Neural progenitor cell (in vitro differentiated cells): ENCODE measurements at regions not wholly inside any gene's neighbourhood (a gene's known extent, or its start where the extent isn't known, plus 50 kb on each side); places are given as distances from the start of the nearest gene placed in this dataset.

ENCODE experiments used
- DNase-seq: peaks from one replicate; pipeline ENCODE4 v3.0.0-alpha.2; 2016; ENCODE audit warnings: low spot score
- H2AFZ ChIP-seq: fragments of 200-600 bp; sonication (generic); replicated peaks from 2 replicates; pipeline ENCODE4 v1.6.1; 2016; ENCODE audit warnings: antibody characterized with exemption
- H3F3A ChIP-seq: fragments of 200-600 bp; sonication (generic); 2 replicates; pipeline ENCODE4 v1.6.1; 2016; ENCODE audit warnings: antibody characterized with exemption, low read depth
- H3K27ac ChIP-seq: fragments of 200-600 bp; sonication (generic); 2 replicates; pipeline ENCODE4 v1.5.1; 2016; ENCODE audit warnings: mild to moderate bottlenecking
- H3K27me3 ChIP-seq: fragments of 200-600 bp; sonication (generic); 2 replicates; pipeline ENCODE4 v1.6.1; 2016; ENCODE audit warnings: mild to moderate bottlenecking, moderate library complexity
- H3K36me3 ChIP-seq: fragments of 200-600 bp; sonication (generic); 2 replicates; pipeline ENCODE4 v1.5.1; 2016
- H3K4me1 ChIP-seq: fragments of 200-600 bp; sonication (generic); 2 replicates; pipeline ENCODE4 v1.6.1; 2016; ENCODE audit warnings: mixed run types
- H3K4me2 ChIP-seq: fragments of 200-600 bp; sonication (generic); 2 replicates; pipeline ENCODE4 v1.6.1; 2016
- H3K4me3 ChIP-seq: fragments of 200-600 bp; sonication (generic); 2 replicates; pipeline ENCODE4 v1.5.1; 2016
- H3K79me2 ChIP-seq: fragments of 200-600 bp; sonication (generic); 2 replicates; pipeline ENCODE4 v1.6.1; 2016; ENCODE audit warnings: low read depth
- H3K9ac ChIP-seq: fragments of 200-600 bp; sonication (generic); 2 replicates; pipeline ENCODE4 v1.6.1; 2016
- H3K9me3 ChIP-seq: fragments of 200-600 bp; sonication (generic); 2 replicates; pipeline ENCODE4 v1.5.1; 2016; ENCODE audit warnings: low read depth
- H4K20me1 ChIP-seq: fragments of 200-600 bp; sonication (generic); 2 replicates; pipeline ENCODE4 v1.6.1; 2016; ENCODE audit warnings: low read depth
- H3K27ac Mint-ChIP-seq: 3 replicates; pipeline ENCODE4 v1.8.0; 2021; ENCODE audit warnings: mixed read lengths
- H3K27me3 Mint-ChIP-seq: 2 replicates; pipeline ENCODE4 v1.8.0; 2022; ENCODE audit warnings: low read depth, mild to moderate bottlenecking, inconsistent platforms, moderate library complexity, mixed read lengths; ENCODE audit not compliant: insufficient read depth
- H3K36me3 Mint-ChIP-seq: 3 replicates; pipeline ENCODE4 v1.8.0; 2021; ENCODE audit warnings: mixed read lengths
- H3K4me1 Mint-ChIP-seq: 3 replicates; pipeline ENCODE4 v1.8.0; 2021; ENCODE audit warnings: mixed read lengths
- H3K4me3 Mint-ChIP-seq: 3 replicates; pipeline ENCODE4 v1.8.0; 2021; ENCODE audit warnings: mild to moderate bottlenecking, moderate library complexity, mixed read lengths
- H3K9me3 Mint-ChIP-seq: 3 replicates; pipeline ENCODE4 v1.8.0; 2020; ENCODE audit warnings: mixed read lengths
- EZH2 ChIP-seq: fragments of 200-600 bp; sonication (generic); IDR thresholded peaks from 2 replicates; pipeline ENCODE4 v1.6.1; 2017; ENCODE audit warnings: antibody characterized with exemption, mild to moderate bottlenecking, moderate library complexity
- EZH2phosphoT487 ChIP-seq: fragments of 200-600 bp; sonication (generic); IDR thresholded peaks from 2 replicates; pipeline ENCODE4 v1.6.1; 2017; ENCODE audit warnings: antibody characterized with exemption
- TF ChIP-seq, protein P1 (sequence below): fragments of 200-600 bp; sonication (generic); IDR thresholded peaks from 2 replicates; pipeline ENCODE4 v1.5.1; 2017; ENCODE audit warnings: antibody characterized with exemption, mild to moderate bottlenecking

DNA sequence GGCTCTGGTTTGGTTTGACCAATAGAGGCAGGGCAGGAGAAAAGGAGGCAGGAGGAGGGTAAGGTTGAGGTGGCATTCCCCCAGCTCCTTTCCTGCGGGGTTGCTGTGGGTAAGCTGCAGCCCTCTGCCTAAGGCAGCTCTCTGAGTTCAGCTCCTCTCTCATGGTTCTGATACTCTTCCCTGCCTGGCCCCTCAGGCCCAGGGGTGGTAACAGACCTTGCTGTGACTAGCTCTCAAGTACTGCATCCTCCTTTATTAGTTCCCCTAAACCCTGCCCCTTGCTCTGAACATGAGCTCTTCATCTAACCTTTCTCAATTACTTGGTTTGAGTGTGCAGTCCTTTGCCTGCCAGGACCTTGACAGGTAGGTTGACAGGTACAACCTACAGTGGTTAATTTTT, 205.5 kb downstream of the SLC4A3 start:
- H3K4me1 ChIP-seq, result no peaks in the 10 kb centered on the region
- H3K79me2 ChIP-seq, result no peaks in the 10 kb centered on the region
- H3K27me3 ChIP-seq, result no peaks in the 10 kb centered on the region
- no peak overlapping the region for H3K27ac ChIP-seq
- no peak overlapping the region for H3K9ac ChIP-seq
- no peaks in the 10 kb centered on the region for H3K9me3 ChIP-seq
- Mint-ChIP-seq H3K4me1 (no peaks in the 10 kb centered on the region), H3K27ac (no peak overlapping the region), H3K27me3 (peaks cover 5% of the 10 kb centered on the region), H3K36me3 (no peaks in the 10 kb centered on the region), H3K9me3 (no peaks in the 10 kb centered on the region), H3K4me3 (no peak overlapping the region)
- no peak overlapping the region for H2AFZ ChIP-seq
- no peak for DNase-seq
- no peaks in the 10 kb centered on the region for H4K20me1 ChIP-seq
- no peaks in the 10 kb centered on the region for H3K36me3 ChIP-seq
- no peaks in the 10 kb centered on the region for H3F3A ChIP-seq
- TF ChIP-seq, protein P1, sequence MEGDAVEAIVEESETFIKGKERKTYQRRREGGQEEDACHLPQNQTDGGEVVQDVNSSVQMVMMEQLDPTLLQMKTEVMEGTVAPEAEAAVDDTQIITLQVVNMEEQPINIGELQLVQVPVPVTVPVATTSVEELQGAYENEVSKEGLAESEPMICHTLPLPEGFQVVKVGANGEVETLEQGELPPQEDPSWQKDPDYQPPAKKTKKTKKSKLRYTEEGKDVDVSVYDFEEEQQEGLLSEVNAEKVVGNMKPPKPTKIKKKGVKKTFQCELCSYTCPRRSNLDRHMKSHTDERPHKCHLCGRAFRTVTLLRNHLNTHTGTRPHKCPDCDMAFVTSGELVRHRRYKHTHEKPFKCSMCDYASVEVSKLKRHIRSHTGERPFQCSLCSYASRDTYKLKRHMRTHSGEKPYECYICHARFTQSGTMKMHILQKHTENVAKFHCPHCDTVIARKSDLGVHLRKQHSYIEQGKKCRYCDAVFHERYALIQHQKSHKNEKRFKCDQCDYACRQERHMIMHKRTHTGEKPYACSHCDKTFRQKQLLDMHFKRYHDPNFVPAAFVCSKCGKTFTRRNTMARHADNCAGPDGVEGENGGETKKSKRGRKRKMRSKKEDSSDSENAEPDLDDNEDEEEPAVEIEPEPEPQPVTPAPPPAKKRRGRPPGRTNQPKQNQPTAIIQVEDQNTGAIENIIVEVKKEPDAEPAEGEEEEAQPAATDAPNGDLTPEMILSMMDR, result no peak
- TF ChIP-seq EZH2phosphoT487 (no peak), EZH2 (no peak)
- no peak overlapping the region for H3K4me2 ChIP-seq
- H3K4me3 ChIP-seq, result no peak overlapping the region

- Histone ChIP-seq H3K79me2 (no peaks in the 10 kb centered on the region), H3F3A (no peaks in the 10 kb centered on the region), H2AFZ (no peak overlapping the region), H3K9me3 (no peaks in the 10 kb centered on the region), H3K27me3 (no peaks in the 10 kb centered on the region), H4K20me1 (no peaks in the 10 kb centered on the region), H3K27ac (no peak overlapping the region), H3K4me2 (no peak overlapping the region), H3K36me3 (no peaks in the 10 kb centered on the region), H3K4me3 (no peak overlapping the region), H3K4me1 (no peaks in the 10 kb centered on the region), H3K9ac (no peak overlapping the region)
- Mint-ChIP-seq H3K4me3 (no peak overlapping the region), H3K36me3 (no peaks in the 10 kb centered on the region), H3K27me3 (peaks cover 4% of the 10 kb centered on the region), H3K27ac (no peak overlapping the region), H3K9me3 (no peaks in the 10 kb centered on the region), H3K4me1 (no peaks in the 10 kb centered on the region)
- no peak for DNase-seq
- TF ChIP-seq EZH2 (no peak), EZH2phosphoT487 (no peak)
- TF ChIP-seq, protein P1, result no peak
Measured at GRCh38 chr2:219835493-219835892, 208.1 kb downstream of the SLC4A3 start.

- Histone ChIP-seq H3K4me1 (no peaks in the 10 kb centered on the region), H4K20me1 (no peaks in the 10 kb centered on the region), H2AFZ (no peak overlapping the region), H3K27ac (no peak overlapping the region), H3K4me2 (no peak overlapping the region), H3K9me3 (no peaks in the 10 kb centered on the region), H3K79me2 (no peaks in the 10 kb centered on the region), H3K9ac (no peak overlapping the region), H3K4me3 (no peak overlapping the region), H3F3A (no peaks in the 10 kb centered on the region), H3K36me3 (no peaks in the 10 kb centered on the region), H3K27me3 (no peaks in the 10 kb centered on the region)
- Mint-ChIP-seq H3K4me1 (no peaks in the 10 kb centered on the region), H3K9me3 (no peaks in the 10 kb centered on the region), H3K4me3 (no peak overlapping the region), H3K36me3 (no peaks in the 10 kb centered on the region), H3K27ac (no peak overlapping the region), H3K27me3 (peaks cover 6% of the 10 kb centered on the region)
- no peak for TF ChIP-seq EZH2phosphoT487
- TF ChIP-seq, protein P1, result peak; percentile 23
- TF ChIP-seq EZH2, result no peak
- DNase-seq, result no peak
Measured at GRCh38 chr2:219836647-219837177, 209.3 kb downstream of the SLC4A3 start.
